H9 (cell line): ENCODE measurements at regions not wholly inside any gene's neighbourhood (a gene's known extent, or its start where the extent isn't known, plus 50 kb on each side); places are given as distances from the start of the nearest gene placed in this dataset.

Experiments used
- DNase-seq: peaks from one replicate; pipeline ENCODE4 v3.0.0-alpha.2; 2017
- H2AFZ ChIP-seq: one replicate; pipeline ENCODE4 v1.6.1; 2013; ENCODE audit warnings: mild to moderate bottlenecking, low read length, control low read depth, moderate library complexity
- H2AK5ac ChIP-seq: 2 replicates; pipeline ENCODE4 v1.6.1; 2013; ENCODE audit warnings: low read length, control low read depth, mixed read lengths; ENCODE audit not compliant: insufficient read length
- H2BK120ac ChIP-seq: one replicate; pipeline ENCODE4 v1.6.1; 2013; ENCODE audit warnings: low read depth, mild to moderate bottlenecking, low read length, control low read depth, inconsistent platforms; ENCODE audit not compliant: poor library complexity, severe bottlenecking
- H2BK12ac ChIP-seq: 2 replicates; pipeline ENCODE4 v1.6.1; 2013; ENCODE audit warnings: low read length, control low read depth, mixed read lengths, low read depth; ENCODE audit not compliant: insufficient read length
- H2BK15ac ChIP-seq: 2 replicates; pipeline ENCODE4 v1.6.1; 2013; ENCODE audit warnings: low read depth, low read length, control low read depth
- H2BK20ac ChIP-seq: one replicate; pipeline ENCODE4 v1.6.1; 2013; ENCODE audit warnings: low read depth, mild to moderate bottlenecking, low read length, control low read depth, inconsistent platforms; ENCODE audit not compliant: poor library complexity, severe bottlenecking
- H2BK5ac ChIP-seq: 2 replicates; pipeline ENCODE4 v1.6.1; 2013; ENCODE audit warnings: low read length, control low read depth, mixed read lengths; ENCODE audit not compliant: insufficient read length
- H3K14ac ChIP-seq: 2 replicates; pipeline ENCODE4 v1.6.1; 2013; ENCODE audit warnings: low read length, control low read depth; ENCODE audit not compliant: insufficient read depth
- H3K18ac ChIP-seq: 2 replicates; pipeline ENCODE4 v1.6.1; 2013; ENCODE audit warnings: low read depth, mild to moderate bottlenecking, mixed read lengths, low read length, control low read depth; ENCODE audit not compliant: insufficient read length
- H3K23ac ChIP-seq: 2 replicates; pipeline ENCODE4 v1.6.1; 2013; ENCODE audit warnings: low read length, control low read depth, mixed read lengths, low read depth; ENCODE audit not compliant: insufficient read length
- H3K23me2 ChIP-seq: 2 replicates; pipeline ENCODE4 v1.6.1; 2013; ENCODE audit warnings: low read depth, mild to moderate bottlenecking, mixed read lengths, low read length, control low read depth; ENCODE audit not compliant: insufficient read length, poor library complexity, severe bottlenecking
- H3K27ac ChIP-seq: 2 replicates; pipeline ENCODE4 v1.5.1; 2013; ENCODE audit warnings: low read length, control low read depth, mixed read lengths, low read depth; ENCODE audit not compliant: insufficient read length
- H3K27me3 ChIP-seq: 2 replicates; pipeline ENCODE4 v1.6.1; 2013; ENCODE audit warnings: low read length, control low read depth, inconsistent platforms; ENCODE audit not compliant: insufficient read depth
- H3K4ac ChIP-seq: 2 replicates; pipeline ENCODE4 v1.6.1; 2013; ENCODE audit warnings: low read depth, mild to moderate bottlenecking, control low read depth, inconsistent platforms, low read length, moderate library complexity
- H3K4me1 ChIP-seq: 2 replicates; pipeline ENCODE4 v1.6.1; 2013; ENCODE audit warnings: low read length, control low read depth, inconsistent platforms; ENCODE audit not compliant: insufficient read depth
- H3K4me2 ChIP-seq: 2 replicates; pipeline ENCODE4 v1.6.1; 2013; ENCODE audit warnings: low read length, control low read depth, mixed read lengths; ENCODE audit not compliant: insufficient read length, insufficient read depth
- H3K56ac ChIP-seq: 2 replicates; pipeline ENCODE4 v1.6.1; 2013; ENCODE audit warnings: low read depth, mild to moderate bottlenecking, mixed read lengths, low read length, control low read depth; ENCODE audit not compliant: insufficient read length
- H3K79me1 ChIP-seq: 2 replicates; pipeline ENCODE4 v1.6.1; 2013; ENCODE audit warnings: low read depth, mild to moderate bottlenecking, moderate library complexity, low read length, control low read depth, inconsistent platforms; ENCODE audit not compliant: insufficient read depth, poor library complexity, severe bottlenecking
- H3K79me2 ChIP-seq: 2 replicates; pipeline ENCODE4 v1.6.1; 2013; ENCODE audit warnings: low read length, control low read depth, inconsistent platforms; ENCODE audit not compliant: insufficient read depth
- H3K9ac ChIP-seq: 2 replicates; pipeline ENCODE4 v1.6.1; 2013; ENCODE audit warnings: low read length, control low read depth, mixed read lengths; ENCODE audit not compliant: insufficient read length; ENCODE audit errors: extremely low read depth
- H3K9me3 ChIP-seq: one replicate; pipeline ENCODE4 v1.6.1; 2013; ENCODE audit warnings: low read depth, low read length, inconsistent platforms; ENCODE audit not compliant: control insufficient read depth
- H3T11ph ChIP-seq: one replicate; pipeline ENCODE4 v1.6.1; 2013; ENCODE audit warnings: mild to moderate bottlenecking, low read length, control low read depth, inconsistent platforms
- H4K20me1 ChIP-seq: one replicate; pipeline ENCODE4 v1.6.1; 2013; ENCODE audit not compliant: control insufficient read depth, insufficient read length, insufficient read depth
- H4K5ac ChIP-seq: 2 replicates; pipeline ENCODE4 v1.6.1; 2013; ENCODE audit warnings: low read depth, mild to moderate bottlenecking, mixed read lengths, low read length, control low read depth; ENCODE audit not compliant: insufficient read length
- H4K8ac ChIP-seq: replicated peaks from 2 replicates; pipeline ENCODE4 v1.6.1; 2013; ENCODE audit warnings: low read length, control low read depth, mixed read lengths, low read depth; ENCODE audit not compliant: insufficient read length
- H4K91ac ChIP-seq: 2 replicates; pipeline ENCODE4 v1.6.1; 2013; ENCODE audit warnings: low read depth, mild to moderate bottlenecking, moderate library complexity, mixed read lengths, low read length, control low read depth; ENCODE audit not compliant: insufficient read length
- H3K27ac Mint-ChIP-seq, 3 experiments: 2 replicates in 2 of 3; 3 replicates in 1 of 3; pipeline ENCODE4 v1.8.0; 2020 to 2021; ENCODE audit warnings: mixed read lengths in 3 of 3, mild to moderate bottlenecking in 1 of 3, moderate library complexity in 1 of 3
- H3K27me3 Mint-ChIP-seq: 2 replicates; pipeline ENCODE4 v1.8.0; 2021; ENCODE audit warnings: low read depth, mild to moderate bottlenecking, moderate library complexity, mixed read lengths
- H3K36me3 Mint-ChIP-seq, 3 experiments: 2 replicates in 2 of 3; 3 replicates in 1 of 3; pipeline ENCODE4 v1.8.0; 2020 to 2021; ENCODE audit warnings: low read depth in 3 of 3, mixed read lengths in 3 of 3; ENCODE audit not compliant: insufficient read depth in 1 of 3
- H3K4me1 Mint-ChIP-seq, 2 experiments: 2 replicates each; pipeline ENCODE4 v1.8.0; 2020; ENCODE audit warnings: mixed read lengths in 2 of 2
- H3K4me3 Mint-ChIP-seq, 2 experiments: 2 replicates in 1 of 2; 3 replicates in 1 of 2; pipeline ENCODE4 v1.8.0; 2020 to 2021; ENCODE audit warnings: mild to moderate bottlenecking in 2 of 2, mixed read lengths in 2 of 2, moderate library complexity in 1 of 2
- H3K9me3 Mint-ChIP-seq, 2 experiments: 2 replicates in 1 of 2; 3 replicates in 1 of 2; pipeline ENCODE4 v1.8.0; 2020; ENCODE audit warnings: mild to moderate bottlenecking in 2 of 2, mixed read lengths in 2 of 2, moderate library complexity in 1 of 2
- WGBS: extraction: QIAGEN DNeasy Blood & Tissue Kit; methylation state at CpG from one replicate; pipeline ENCODE4 v1.1.7; 2013; ENCODE audit warnings: missing lambda C conversion rate, low lambda C conversion rate, mixed read lengths; ENCODE audit not compliant: insufficient read length; ENCODE audit errors: extremely low coverage; 5-methylcytosine and 5-hydroxymethylcytosine counted together
- TF ChIP-seq, protein P1 (sequence below): fragments of 200-600 bp; sonication (generic); conservative IDR thresholded peaks from 3 replicates; pipeline ENCODE4 v1.8.0; 2021; ENCODE audit warnings: antibody characterized with exemption, mild to moderate bottlenecking

GRCh38 chr6:150514806-150515380 lies 84.8 kb upstream of the PLEKHG1 start:
- Histone ChIP-seq H3K27me3 (no peaks in the 10 kb centered on the region), H2BK12ac (no peak overlapping the region), H3K79me1 (no peaks in the 10 kb centered on the region), H3K9ac (no peak overlapping the region), H3K27ac (no peak overlapping the region), H2BK15ac (no peak overlapping the region), H4K91ac (no peak overlapping the region), H4K20me1 (no peaks in the 10 kb centered on the region), H3K4me1 (no peaks in the 10 kb centered on the region), H3K14ac (no peak overlapping the region), H3K9me3 (no peaks in the 10 kb centered on the region), H3K4ac (no peak overlapping the region), H2BK120ac (no peak overlapping the region), H2AFZ (no peak overlapping the region), H3T11ph (no peak overlapping the region), H3K23ac (no peak overlapping the region), H3K56ac (no peak overlapping the region), H4K5ac (no peak overlapping the region), H2BK5ac (no peak overlapping the region), H4K8ac (no peak overlapping the region), H3K23me2 (no peaks in the 10 kb centered on the region), H3K4me2 (no peak overlapping the region), H2AK5ac (no peak overlapping the region), H3K18ac (no peak overlapping the region), H2BK20ac (no peak overlapping the region), H3K79me2 (no peaks in the 10 kb centered on the region)
- H3K4me3 Mint-ChIP-seq: no peak overlapping the region
- no peak for DNase-seq
- H3K4me1 Mint-ChIP-seq: no peaks in the 10 kb centered on the region
- no peaks in the 10 kb centered on the region for H3K36me3 Mint-ChIP-seq
- H3K27me3 Mint-ChIP-seq: peaks cover 3% of the 10 kb centered on the region; the same call in 1 of the 2 replicates
- TF ChIP-seq, protein P1, sequence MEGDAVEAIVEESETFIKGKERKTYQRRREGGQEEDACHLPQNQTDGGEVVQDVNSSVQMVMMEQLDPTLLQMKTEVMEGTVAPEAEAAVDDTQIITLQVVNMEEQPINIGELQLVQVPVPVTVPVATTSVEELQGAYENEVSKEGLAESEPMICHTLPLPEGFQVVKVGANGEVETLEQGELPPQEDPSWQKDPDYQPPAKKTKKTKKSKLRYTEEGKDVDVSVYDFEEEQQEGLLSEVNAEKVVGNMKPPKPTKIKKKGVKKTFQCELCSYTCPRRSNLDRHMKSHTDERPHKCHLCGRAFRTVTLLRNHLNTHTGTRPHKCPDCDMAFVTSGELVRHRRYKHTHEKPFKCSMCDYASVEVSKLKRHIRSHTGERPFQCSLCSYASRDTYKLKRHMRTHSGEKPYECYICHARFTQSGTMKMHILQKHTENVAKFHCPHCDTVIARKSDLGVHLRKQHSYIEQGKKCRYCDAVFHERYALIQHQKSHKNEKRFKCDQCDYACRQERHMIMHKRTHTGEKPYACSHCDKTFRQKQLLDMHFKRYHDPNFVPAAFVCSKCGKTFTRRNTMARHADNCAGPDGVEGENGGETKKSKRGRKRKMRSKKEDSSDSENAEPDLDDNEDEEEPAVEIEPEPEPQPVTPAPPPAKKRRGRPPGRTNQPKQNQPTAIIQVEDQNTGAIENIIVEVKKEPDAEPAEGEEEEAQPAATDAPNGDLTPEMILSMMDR: no peak
- no peak overlapping the region for H3K27ac Mint-ChIP-seq
- no peaks in the 10 kb centered on the region; a peak in 1 of 5 replicates for H3K9me3 Mint-ChIP-seq
- no CpG with 5 or more reads among the region's 2 CpGs for WGBS
